Upper lobe of left lung (tissue), 6 donors: ENCODE measurements at regions not wholly inside any gene's neighbourhood (a gene's known extent, or its start where the extent isn't known, plus 50 kb on each side); places are given as distances from the start of the nearest gene placed in this dataset.

Experiments
- ATAC-seq, 2 donors: fragments of 200-7000 bp; cut with Tn5 transposase; one replicate each; pipeline ENCODE4 v1.9.1; 2022; ENCODE audit warnings: mild to moderate bottlenecking in 2 of 2, moderate library complexity in 2 of 2; ENCODE audit not compliant: low FRiP score in 2 of 2
- DNase-seq, 2 donors: peaks; one replicate each; pipeline ENCODE4 v3.0.0-alpha.2; 2019 to 2020
- H3K27ac ChIP-seq, 4 donors: fragments of 200-600 bp; sonication (generic); one replicate each; pipeline ENCODE4 v1.5.1; 2016 to 2019
- H3K27me3 ChIP-seq, 4 donors: fragments of 200-600 bp; sonication (generic); one replicate each; pipeline ENCODE4 v1.5.1; 2017 to 2019
- H3K36me3 ChIP-seq, 4 donors: fragments of 200-600 bp; sonication (generic); one replicate each; pipeline ENCODE4 v1.5.1; 2016 to 2019
- H3K4me1 ChIP-seq, 4 donors: fragments of 200-600 bp; sonication (generic); one replicate each; pipeline ENCODE4 v1.5.1; 2018 to 2019
- H3K4me3 ChIP-seq, 4 donors: fragments of 200-600 bp; sonication (generic); one replicate each; pipeline ENCODE4 v1.5.1; 2017 to 2019; ENCODE audit warnings: mild to moderate bottlenecking in 2 of 4, moderate library complexity in 1 of 4
- H3K9me3 ChIP-seq, 4 donors: fragments of 200-600 bp; sonication (generic); one replicate each; pipeline ENCODE4 v1.5.1; 2018 to 2019
- EP300 ChIP-seq, 4 donors: sonication (generic); formaldehyde crosslinking; IDR thresholded peaks; one replicate each; pipeline ENCODE4 v1.5.1; 2017; ENCODE audit warnings: antibody characterized with exemption in 4 of 4, control low read depth in 2 of 4
- POLR2A ChIP-seq, 4 donors: fragments of 450-650 bp; IDR thresholded peaks; one replicate each; pipeline ENCODE4 v1.5.1; 2016 to 2017; ENCODE audit warnings: antibody characterized with exemption in 4 of 4, mild to moderate bottlenecking in 2 of 4
- POLR2AphosphoS5 ChIP-seq, 2 donors: sonication (generic); formaldehyde crosslinking; IDR thresholded peaks; one replicate each; pipeline ENCODE4 v1.5.1; 2017; ENCODE audit warnings: antibody characterized with exemption in 2 of 2
- WGBS, 2 donors: methylation state at CpG; one replicate each; pipeline ENCODE4 v1.1.5; 2017 to 2018; 5-methylcytosine and 5-hydroxymethylcytosine counted together
- TF ChIP-seq, protein P1 (sequence below), 6 experiments: fragments of 450-650 bp in 4 of 6; fragments of 200-600 bp in 2 of 6; sonication (generic) in 2 of 6; IDR thresholded peaks; one replicate each; pipeline ENCODE4 v1.5.1; 2016 to 2019; ENCODE audit warnings: antibody characterized with exemption in 6 of 6
- donor health status: DM: no; HTN: no; CAD: no; lungs with moderate emphysema.
- donor health status: DM: no; HTN: yes; CAD: no; lungs with severe emphysema.

DNA sequence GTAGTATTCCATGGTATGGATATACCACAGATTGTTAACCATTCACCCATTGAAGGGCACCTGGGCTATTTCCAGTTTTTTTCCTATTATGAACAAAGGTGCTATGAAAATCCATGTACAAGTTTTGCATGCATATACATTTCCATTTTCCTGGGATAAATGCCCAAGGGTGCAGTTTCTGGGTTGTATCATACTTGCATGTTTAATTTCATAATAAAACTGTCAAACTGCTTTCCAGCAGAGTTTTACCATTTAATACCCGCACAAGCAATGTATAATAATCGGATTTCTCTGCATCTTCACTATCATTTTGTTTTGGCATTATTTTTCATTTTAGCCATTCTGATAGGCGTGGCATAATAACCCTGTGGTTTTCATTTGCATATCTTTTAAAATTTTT lies 154.3 kb upstream of the CXCL12 start:
- 90 to 91% methylated on average over 3 of the region's 3 CpGs for WGBS, 2 donors
- DNase-seq (no peak), ATAC-seq (no peak)
- H3K9me3 ChIP-seq = no peaks in the 10 kb centered on the region
- H3K4me1 ChIP-seq = no peaks in the 10 kb centered on the region
- H3K36me3 ChIP-seq = no peaks in the 10 kb centered on the region
- H3K4me3 ChIP-seq = no peak overlapping the region
- H3K27me3 ChIP-seq = no peaks in the 10 kb centered on the region
- no peak overlapping the region for H3K27ac ChIP-seq
- TF ChIP-seq, protein P1, sequence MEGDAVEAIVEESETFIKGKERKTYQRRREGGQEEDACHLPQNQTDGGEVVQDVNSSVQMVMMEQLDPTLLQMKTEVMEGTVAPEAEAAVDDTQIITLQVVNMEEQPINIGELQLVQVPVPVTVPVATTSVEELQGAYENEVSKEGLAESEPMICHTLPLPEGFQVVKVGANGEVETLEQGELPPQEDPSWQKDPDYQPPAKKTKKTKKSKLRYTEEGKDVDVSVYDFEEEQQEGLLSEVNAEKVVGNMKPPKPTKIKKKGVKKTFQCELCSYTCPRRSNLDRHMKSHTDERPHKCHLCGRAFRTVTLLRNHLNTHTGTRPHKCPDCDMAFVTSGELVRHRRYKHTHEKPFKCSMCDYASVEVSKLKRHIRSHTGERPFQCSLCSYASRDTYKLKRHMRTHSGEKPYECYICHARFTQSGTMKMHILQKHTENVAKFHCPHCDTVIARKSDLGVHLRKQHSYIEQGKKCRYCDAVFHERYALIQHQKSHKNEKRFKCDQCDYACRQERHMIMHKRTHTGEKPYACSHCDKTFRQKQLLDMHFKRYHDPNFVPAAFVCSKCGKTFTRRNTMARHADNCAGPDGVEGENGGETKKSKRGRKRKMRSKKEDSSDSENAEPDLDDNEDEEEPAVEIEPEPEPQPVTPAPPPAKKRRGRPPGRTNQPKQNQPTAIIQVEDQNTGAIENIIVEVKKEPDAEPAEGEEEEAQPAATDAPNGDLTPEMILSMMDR (IDR thresholded peaks at IDR 0.05) = no peak
- no peak for TF ChIP-seq EP300 (IDR thresholded peaks at IDR 0.05)
- no peak for TF ChIP-seq POLR2A (IDR thresholded peaks at IDR 0.05)
- no peak for TF ChIP-seq POLR2AphosphoS5 (IDR thresholded peaks at IDR 0.05)

DNA sequence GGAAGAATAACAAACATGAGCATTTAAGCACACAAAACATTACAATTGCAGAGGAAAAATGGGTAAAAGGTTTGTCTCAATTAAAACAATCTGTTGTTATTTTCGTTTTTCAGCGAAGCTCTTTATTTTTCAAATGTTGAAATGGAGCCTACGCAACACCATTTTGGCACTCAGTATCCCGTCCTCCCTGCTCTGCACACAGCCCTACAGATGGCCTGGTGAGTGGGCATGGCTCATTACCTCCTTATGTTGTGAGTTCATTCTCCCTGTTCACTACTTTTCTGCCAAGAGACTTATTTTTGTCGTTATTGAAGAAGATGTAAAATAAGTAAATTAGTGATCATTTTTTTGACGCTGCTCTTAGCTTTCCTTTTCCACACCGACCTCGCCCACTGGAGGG lies 167.8 kb upstream of the CXCL12 start:
- 84 to 87% methylated on average over 8 of the region's 8 CpGs for WGBS, 2 donors
- no peaks in the 10 kb centered on the region for H3K36me3 ChIP-seq
- DNase-seq (no peak), ATAC-seq (no peak)
- TF ChIP-seq, protein P1 (IDR thresholded peaks at IDR 0.05) = no peak
- TF ChIP-seq POLR2AphosphoS5 (IDR thresholded peaks at IDR 0.05) = no peak
- TF ChIP-seq EP300 (IDR thresholded peaks at IDR 0.05) = no peak
- TF ChIP-seq POLR2A (IDR thresholded peaks at IDR 0.05) = no peak
- no peaks in the 10 kb centered on the region for H3K4me1 ChIP-seq
- no peaks in the 10 kb centered on the region for H3K27me3 ChIP-seq
- H3K27ac ChIP-seq = no peak overlapping the region
- H3K9me3 ChIP-seq = peaks cover 0 to 7% (median 3%) of the 10 kb centered on the region in 4 donors
- no peak overlapping the region for H3K4me3 ChIP-seq

DNA sequence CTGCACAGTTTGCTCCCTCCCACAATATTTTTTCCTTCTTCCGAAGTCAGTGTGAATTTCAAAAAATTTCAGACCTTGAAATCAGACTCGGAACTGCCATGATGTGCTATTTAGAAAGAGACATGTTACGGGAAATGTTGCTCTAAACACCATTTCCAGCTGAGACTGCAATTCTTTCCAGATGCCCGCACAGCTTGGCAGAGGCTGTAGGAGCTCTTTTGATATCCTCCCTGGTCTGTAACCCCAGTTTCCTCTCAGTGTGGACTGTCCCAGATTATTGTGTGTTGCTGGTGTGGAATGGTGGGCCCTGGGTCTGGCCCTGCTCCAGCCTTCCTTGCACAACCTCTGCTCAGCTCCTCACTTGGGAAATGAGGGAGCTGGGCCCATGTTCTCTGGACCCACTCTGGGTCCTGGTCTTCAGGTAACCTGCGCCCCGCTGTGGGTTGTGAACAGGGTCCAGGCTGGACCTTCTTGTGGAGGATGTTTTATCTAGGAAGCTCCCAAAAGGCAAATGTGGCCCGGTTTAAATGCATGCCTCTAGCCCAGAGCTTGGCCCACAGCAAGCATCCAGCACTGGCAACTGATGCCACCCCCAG lies 172.8 kb upstream of the CXCL12 start:
- H3K4me1 ChIP-seq = no peaks in the 10 kb centered on the region
- DNase-seq (no peak), ATAC-seq (no peak)
- no peak overlapping the region for H3K4me3 ChIP-seq
- H3K36me3 ChIP-seq = no peaks in the 10 kb centered on the region
- 77 to 90% methylated on average over 5 to 7 of the region's 7 CpGs for WGBS, 2 donors
- no peak for TF ChIP-seq EP300 (IDR thresholded peaks at IDR 0.05)
- TF ChIP-seq POLR2A (IDR thresholded peaks at IDR 0.05) = no peak
- no peak for TF ChIP-seq POLR2AphosphoS5 (IDR thresholded peaks at IDR 0.05)
- TF ChIP-seq, protein P1 (IDR thresholded peaks at IDR 0.05) = no peak
- no peaks in the 10 kb centered on the region for H3K27me3 ChIP-seq
- H3K9me3 ChIP-seq = no peaks in the 10 kb centered on the region
- no peak overlapping the region for H3K27ac ChIP-seq

DNA sequence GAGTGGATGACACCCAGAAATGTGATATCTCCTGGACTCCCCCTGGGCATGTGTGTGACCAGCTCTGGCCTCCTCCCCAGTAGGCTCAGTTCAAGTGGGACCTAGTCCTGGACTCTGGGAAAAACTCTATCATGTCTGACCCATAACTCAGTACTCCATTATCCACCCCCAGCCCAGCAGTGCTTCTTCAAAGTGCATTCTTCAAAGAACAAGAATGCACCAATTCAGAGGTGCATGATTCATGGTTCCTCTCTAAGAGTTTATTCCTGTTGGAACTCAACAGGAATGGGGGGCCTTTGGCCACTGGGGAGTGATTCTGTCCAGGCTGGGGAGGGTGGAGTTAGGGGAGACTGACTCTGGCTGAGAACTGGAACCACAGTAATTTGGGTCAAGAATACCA lies 173.6 kb upstream of the CXCL12 start:
- ATAC-seq = no peak
- H3K36me3 ChIP-seq = no peaks in the 10 kb centered on the region
- no peaks in the 10 kb centered on the region for H3K9me3 ChIP-seq
- TF ChIP-seq, protein P1 (IDR thresholded peaks at IDR 0.05) = no peak
- TF ChIP-seq EP300 (IDR thresholded peaks at IDR 0.05) (no peak), POLR2AphosphoS5 (IDR thresholded peaks at IDR 0.05) (no peak), POLR2A (IDR thresholded peaks at IDR 0.05) (no peak)
- H3K27me3 ChIP-seq = no peaks in the 10 kb centered on the region
- H3K4me3 ChIP-seq = no peak overlapping the region
- no peaks in the 10 kb centered on the region for H3K4me1 ChIP-seq
- no peak for DNase-seq
- no peak overlapping the region for H3K27ac ChIP-seq

DNA sequence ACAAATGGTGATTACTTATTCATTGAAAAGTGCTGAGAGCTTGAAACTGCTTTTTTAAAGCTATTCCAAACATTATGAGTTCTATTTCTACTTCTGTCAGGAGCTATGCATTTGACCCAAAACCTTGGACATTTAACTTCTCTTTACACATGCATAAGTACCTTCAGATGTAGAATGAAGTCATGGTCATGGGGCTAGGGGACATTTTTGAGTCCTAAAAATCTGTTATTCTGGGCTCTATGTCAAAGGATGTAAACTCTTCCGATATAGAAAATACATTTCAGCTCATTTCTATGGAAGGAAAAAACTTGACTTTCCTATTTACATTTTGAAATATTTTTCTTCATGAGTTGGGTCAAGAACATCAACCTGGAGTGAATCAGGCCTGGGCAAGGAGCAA lies 179.5 kb upstream of the CXCL12 start:
- no peaks in the 10 kb centered on the region for H3K4me1 ChIP-seq
- ATAC-seq = no peak
- H3K36me3 ChIP-seq = no peaks in the 10 kb centered on the region
- no peak overlapping the region for H3K27ac ChIP-seq
- H3K27me3 ChIP-seq = no peaks in the 10 kb centered on the region
- no peak overlapping the region for H3K4me3 ChIP-seq
- TF ChIP-seq POLR2A (IDR thresholded peaks at IDR 0.05) (no peak), POLR2AphosphoS5 (IDR thresholded peaks at IDR 0.05) (no peak)
- TF ChIP-seq, protein P1 (IDR thresholded peaks at IDR 0.05) = no peak
- WGBS, 2 donors = 85 to 90% methylated on average over 1 of the region's 1 CpG
- no peak for DNase-seq
- H3K9me3 ChIP-seq = no peaks in the 10 kb centered on the region
